Neural progenitor cell (in vitro differentiated cells): ENCODE measurements at regions not wholly inside any gene's neighbourhood (a gene's known extent, or its start where the extent isn't known, plus 50 kb on each side); places are given as distances from the start of the nearest gene placed in this dataset.

Source experiments
- DNase-seq: peaks from one replicate; pipeline ENCODE4 v3.0.0-alpha.2; 2016; ENCODE audit warnings: low spot score
- H2AFZ ChIP-seq: fragments of 200-600 bp; sonication (generic); replicated peaks from 2 replicates; pipeline ENCODE4 v1.6.1; 2016; ENCODE audit warnings: antibody characterized with exemption
- H3F3A ChIP-seq: fragments of 200-600 bp; sonication (generic); 2 replicates; pipeline ENCODE4 v1.6.1; 2016; ENCODE audit warnings: antibody characterized with exemption, low read depth
- H3K27ac ChIP-seq: fragments of 200-600 bp; sonication (generic); 2 replicates; pipeline ENCODE4 v1.5.1; 2016; ENCODE audit warnings: mild to moderate bottlenecking
- H3K27me3 ChIP-seq: fragments of 200-600 bp; sonication (generic); 2 replicates; pipeline ENCODE4 v1.6.1; 2016; ENCODE audit warnings: mild to moderate bottlenecking, moderate library complexity
- H3K36me3 ChIP-seq: fragments of 200-600 bp; sonication (generic); 2 replicates; pipeline ENCODE4 v1.5.1; 2016
- H3K4me1 ChIP-seq: fragments of 200-600 bp; sonication (generic); 2 replicates; pipeline ENCODE4 v1.6.1; 2016; ENCODE audit warnings: mixed run types
- H3K4me2 ChIP-seq: fragments of 200-600 bp; sonication (generic); 2 replicates; pipeline ENCODE4 v1.6.1; 2016
- H3K4me3 ChIP-seq: fragments of 200-600 bp; sonication (generic); 2 replicates; pipeline ENCODE4 v1.5.1; 2016
- H3K79me2 ChIP-seq: fragments of 200-600 bp; sonication (generic); 2 replicates; pipeline ENCODE4 v1.6.1; 2016; ENCODE audit warnings: low read depth
- H3K9ac ChIP-seq: fragments of 200-600 bp; sonication (generic); 2 replicates; pipeline ENCODE4 v1.6.1; 2016
- H3K9me3 ChIP-seq: fragments of 200-600 bp; sonication (generic); 2 replicates; pipeline ENCODE4 v1.5.1; 2016; ENCODE audit warnings: low read depth
- H4K20me1 ChIP-seq: fragments of 200-600 bp; sonication (generic); 2 replicates; pipeline ENCODE4 v1.6.1; 2016; ENCODE audit warnings: low read depth
- H3K27ac Mint-ChIP-seq: 3 replicates; pipeline ENCODE4 v1.8.0; 2021; ENCODE audit warnings: mixed read lengths
- H3K27me3 Mint-ChIP-seq: 2 replicates; pipeline ENCODE4 v1.8.0; 2022; ENCODE audit warnings: low read depth, mild to moderate bottlenecking, inconsistent platforms, moderate library complexity, mixed read lengths; ENCODE audit not compliant: insufficient read depth
- H3K36me3 Mint-ChIP-seq: 3 replicates; pipeline ENCODE4 v1.8.0; 2021; ENCODE audit warnings: mixed read lengths
- H3K4me1 Mint-ChIP-seq: 3 replicates; pipeline ENCODE4 v1.8.0; 2021; ENCODE audit warnings: mixed read lengths
- H3K4me3 Mint-ChIP-seq: 3 replicates; pipeline ENCODE4 v1.8.0; 2021; ENCODE audit warnings: mild to moderate bottlenecking, moderate library complexity, mixed read lengths
- H3K9me3 Mint-ChIP-seq: 3 replicates; pipeline ENCODE4 v1.8.0; 2020; ENCODE audit warnings: mixed read lengths
- CTCF ChIP-seq: fragments of 200-600 bp; sonication (generic); IDR thresholded peaks from 2 replicates; pipeline ENCODE4 v1.5.1; 2017; ENCODE audit warnings: antibody characterized with exemption, mild to moderate bottlenecking
- EZH2 ChIP-seq: fragments of 200-600 bp; sonication (generic); IDR thresholded peaks from 2 replicates; pipeline ENCODE4 v1.6.1; 2017; ENCODE audit warnings: antibody characterized with exemption, mild to moderate bottlenecking, moderate library complexity
- EZH2phosphoT487 ChIP-seq: fragments of 200-600 bp; sonication (generic); IDR thresholded peaks from 2 replicates; pipeline ENCODE4 v1.6.1; 2017; ENCODE audit warnings: antibody characterized with exemption

- H3K4me2 ChIP-seq, result no peak overlapping the region
- TF ChIP-seq CTCF (peak; percentile 44), EZH2phosphoT487 (no peak)
- H3F3A ChIP-seq, result no peaks in the 10 kb centered on the region
- no peak overlapping the region for H3K9ac ChIP-seq
- Mint-ChIP-seq H3K9me3 (peaks cover 4% of the 10 kb centered on the region), H3K4me1 (no peaks in the 10 kb centered on the region), H3K27ac (no peak overlapping the region), H3K27me3 (peaks cover 7% of the 10 kb centered on the region), H3K36me3 (no peaks in the 10 kb centered on the region), H3K4me3 (no peak overlapping the region)
- no peaks in the 10 kb centered on the region for H3K36me3 ChIP-seq
- peaks cover 6% of the 10 kb centered on the region for H3K4me1 ChIP-seq
- no peaks in the 10 kb centered on the region for H4K20me1 ChIP-seq
- no peaks in the 10 kb centered on the region for H3K9me3 ChIP-seq
- DNase-seq, result peak; percentile 40
- H3K27me3 ChIP-seq, result no peaks in the 10 kb centered on the region
- H2AFZ ChIP-seq, result no peak overlapping the region
- no peak overlapping the region for H3K4me3 ChIP-seq
- H3K79me2 ChIP-seq, result no peaks in the 10 kb centered on the region
- H3K27ac ChIP-seq, result no peak overlapping the region
These were observed 675.1 kb downstream of the SQOR start for GRCh38 chr15:46309914-46310313.

DNA sequence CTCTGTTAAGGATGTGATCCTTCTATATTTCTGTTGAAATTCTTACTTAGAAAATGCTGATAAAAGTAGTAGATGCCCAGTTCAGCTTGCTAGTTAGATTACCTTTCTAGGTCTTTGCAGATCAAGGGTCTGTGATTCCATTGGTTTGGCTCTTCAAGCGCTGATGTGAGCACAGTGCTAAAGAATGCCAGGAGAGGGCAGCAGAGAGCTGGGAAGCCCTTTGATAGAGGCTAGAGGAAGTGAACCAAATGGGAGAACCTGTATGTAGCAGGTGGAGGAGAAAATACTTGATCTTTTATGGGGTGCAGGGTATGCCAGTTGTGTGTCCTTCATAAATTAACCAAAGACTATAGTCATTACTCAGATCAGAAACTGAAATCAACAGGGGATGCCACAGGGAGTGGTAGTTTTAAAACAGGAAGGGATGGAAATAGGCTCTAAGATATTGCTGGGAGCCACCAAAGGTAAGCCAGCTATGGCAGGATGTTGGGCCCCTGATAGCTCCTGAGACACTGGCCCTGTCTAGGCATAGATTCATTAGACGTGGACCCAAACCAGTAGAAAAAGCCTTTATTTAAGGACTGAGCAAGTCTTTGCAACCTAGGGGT lies 677.4 kb downstream of the SQOR start:
- no peak overlapping the region for H3K27ac ChIP-seq
- H4K20me1 ChIP-seq, result no peaks in the 10 kb centered on the region
- H3K27me3 Mint-ChIP-seq, result peaks cover 5% of the 10 kb centered on the region
- H3K9me3 ChIP-seq, result no peaks in the 10 kb centered on the region
- H3K79me2 ChIP-seq, result no peaks in the 10 kb centered on the region
- H3K27me3 ChIP-seq, result no peaks in the 10 kb centered on the region
- no peaks in the 10 kb centered on the region for H3K9me3 Mint-ChIP-seq
- H3F3A ChIP-seq, result no peaks in the 10 kb centered on the region
- peaks cover 6% of the 10 kb centered on the region for H3K4me1 ChIP-seq
- no peak overlapping the region for H3K4me3 ChIP-seq
- no peak for TF ChIP-seq EZH2phosphoT487
- TF ChIP-seq CTCF, result peak; percentile 95
- peaks cover 3% of the 10 kb centered on the region for H3K4me1 Mint-ChIP-seq
- peak; percentile 86 for DNase-seq
- no peak overlapping the region for H3K4me3 Mint-ChIP-seq
- H3K36me3 ChIP-seq, result no peaks in the 10 kb centered on the region
- H3K4me2 ChIP-seq, result no peak overlapping the region
- H3K36me3 Mint-ChIP-seq, result no peaks in the 10 kb centered on the region
- H3K9ac ChIP-seq, result no peak overlapping the region
- H2AFZ ChIP-seq, result no peak overlapping the region
- no peak overlapping the region for H3K27ac Mint-ChIP-seq

GRCh38 chr15:46315434-46315833 lies 680.6 kb downstream of the SQOR start:
- no peak overlapping the region for H2AFZ ChIP-seq
- no peaks in the 10 kb centered on the region for H3K79me2 ChIP-seq
- H3K4me3 ChIP-seq, result no peak overlapping the region
- no peak overlapping the region for H3K9ac ChIP-seq
- no peaks in the 10 kb centered on the region for H3K9me3 Mint-ChIP-seq
- H3K27ac Mint-ChIP-seq, result no peak overlapping the region
- no peaks in the 10 kb centered on the region for H4K20me1 ChIP-seq
- no peak for DNase-seq
- no peaks in the 10 kb centered on the region for H3K27me3 ChIP-seq
- H3K9me3 ChIP-seq, result no peaks in the 10 kb centered on the region
- no peaks in the 10 kb centered on the region for H3K36me3 ChIP-seq
- peaks cover 4% of the 10 kb centered on the region for H3K4me1 Mint-ChIP-seq
- no peaks in the 10 kb centered on the region for H3K36me3 Mint-ChIP-seq
- no peak overlapping the region for H3K27ac ChIP-seq
- H3K4me1 ChIP-seq, result no peaks in the 10 kb centered on the region
- no peak for TF ChIP-seq CTCF
- TF ChIP-seq EZH2, result no peak
- TF ChIP-seq EZH2phosphoT487, result no peak
- H3K4me2 ChIP-seq, result no peak overlapping the region
- no peak overlapping the region for H3K4me3 Mint-ChIP-seq
- H3K27me3 Mint-ChIP-seq, result peaks cover 5% of the 10 kb centered on the region
- H3F3A ChIP-seq, result no peaks in the 10 kb centered on the region
